Spleen (tissue), 11 donors: ENCODE measurements at regions not wholly inside any gene's neighbourhood (a gene's known extent, or its start where the extent isn't known, plus 50 kb on each side); places are given as distances from the start of the nearest gene placed in this dataset.

Source experiments
- DNase-seq: peaks from one replicate; pipeline ENCODE4 v3.0.0-alpha.2; 2020
- H3K27ac ChIP-seq, 8 donors: fragments of 200-600 bp; sonication (generic) in 7 of 8; 1 replicate in 4 of 8; 2 replicates in 4 of 8; pipeline versions ENCODE4 v1.5.0 to v1.8.0; 2016 to 2021; ENCODE audit warnings: inconsistent platforms in 4 of 8, mild to moderate bottlenecking in 4 of 8, moderate library complexity in 1 of 8
- H3K27me3 ChIP-seq, 7 donors: fragments of 200-600 bp; sonication (generic) in 6 of 7; replicated peaks in 1 of 7; 1 replicate in 4 of 7; 2 replicates in 3 of 7; pipeline versions ENCODE4 v1.5.0 to v1.8.0; 2016 to 2021; ENCODE audit warnings: inconsistent platforms in 3 of 7, mild to moderate bottlenecking in 1 of 7
- H3K36me3 ChIP-seq, 6 donors: fragments of 200-600 bp; sonication (generic) in 5 of 6; 1 replicate in 4 of 6; 2 replicates in 2 of 6; pipeline versions ENCODE4 v1.5.0 to v1.8.0; 2016 to 2021; ENCODE audit warnings: inconsistent platforms in 2 of 6
- H3K4me1 ChIP-seq, 6 donors: fragments of 200-600 bp; sonication (generic) in 5 of 6; 1 replicate in 3 of 6; 2 replicates in 3 of 6; pipeline versions ENCODE4 v1.5.0 to v1.8.0; 2016 to 2021; ENCODE audit warnings: inconsistent platforms in 3 of 6
- H3K4me3 ChIP-seq, 8 donors: fragments of 200-600 bp; sonication (generic) in 7 of 8; 1 replicate in 4 of 8; 2 replicates in 4 of 8; pipeline versions ENCODE4 v1.5.0 to v1.8.0; 2016 to 2021; ENCODE audit warnings: inconsistent platforms in 4 of 8, mild to moderate bottlenecking in 4 of 8, moderate library complexity in 2 of 8
- H3K9me3 ChIP-seq, 8 donors: fragments of 200-600 bp; sonication (generic) in 7 of 8; 1 replicate in 4 of 8; 2 replicates in 4 of 8; pipeline versions ENCODE4 v1.5.0 to v1.8.0; 2016 to 2021; ENCODE audit warnings: inconsistent platforms in 4 of 8
- POLR2A ChIP-seq, 3 donors: fragments of 450-650 bp; IDR thresholded peaks; one replicate each; pipeline ENCODE4 v1.5.1; 2017; ENCODE audit warnings: antibody characterized with exemption in 3 of 3, mild to moderate bottlenecking in 1 of 3
- POLR2AphosphoS5 ChIP-seq, 3 donors: sonication (generic); formaldehyde crosslinking; IDR thresholded peaks; one replicate each; pipeline ENCODE4 v1.5.1; 2017; ENCODE audit warnings: antibody characterized with exemption in 3 of 3
- WGBS, 5 donors: extraction: QIAGEN DNeasy Blood & Tissue Kit in 3 of 5; methylation state at CpG; one replicate each; pipeline versions ENCODE4 v1.1.5 to v1.1.7; 2013 to 2018; 5-methylcytosine and 5-hydroxymethylcytosine counted together
- intact Hi-C: fragments of 100-400 bp; cut with DNase I; formaldehyde crosslinking; loops from one replicate; pipeline ENCODE4 v1.15.0; 2023; ENCODE audit warnings: low total_unique reads
- TF ChIP-seq, protein P1 (sequence below), 11 experiments: fragments of 200-600 bp in 7 of 11; fragments of 450-650 bp in 4 of 11; sonication (generic) in 4 of 11; IDR thresholded peaks in 8 of 11; conservative IDR thresholded peaks in 3 of 11; 1 replicate in 7 of 11; 2 replicates in 4 of 11; pipeline versions ENCODE4 v1.4.0 to v1.8.0; 2016 to 2021; ENCODE audit warnings: antibody characterized with exemption in 11 of 11, inconsistent platforms in 4 of 11, mild to moderate bottlenecking in 1 of 11
- donor health status: healthy with polysubstance abuse.
- donor health status: DM: no; HTN: no; CAD: no; lungs with moderate emphysema.
- donor health status: DM: no; HTN: no; CAD: no.
- donor health status: Bipolar disorder and iron deficiency.
- donor health status: healthy.
- donor health status: DM: no; HTN: no; CAD: no.
- donor health status: DM: yes; HTN: yes; CAD: no.

DNA sequence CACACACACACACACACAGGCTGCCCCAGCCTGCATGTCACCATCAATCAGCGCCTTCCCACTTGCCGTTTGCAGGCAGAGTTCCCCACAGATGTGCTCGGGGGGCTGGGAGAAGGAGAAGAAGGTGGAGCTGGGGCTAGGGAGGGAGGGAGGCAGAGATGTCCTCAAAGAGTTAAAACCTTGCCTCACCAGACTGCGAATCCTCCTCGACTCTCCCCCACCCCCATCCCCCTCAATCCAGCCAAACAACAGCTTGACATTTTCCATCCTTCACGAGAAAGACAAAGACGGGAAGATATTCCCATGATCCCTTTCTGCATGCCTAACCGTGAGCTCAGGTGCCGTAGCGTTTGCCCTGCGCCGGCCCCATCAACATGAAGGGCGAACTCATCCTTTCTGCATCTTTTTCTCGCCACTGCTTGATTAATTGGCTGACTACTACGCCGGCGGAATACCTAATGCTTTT lies 365.5 kb downstream of the MIAT start:
- TF ChIP-seq POLR2A (IDR thresholded peaks at IDR 0.05) (no peak), POLR2AphosphoS5 (IDR thresholded peaks at IDR 0.05) (no peak)
- TF ChIP-seq, protein P1, sequence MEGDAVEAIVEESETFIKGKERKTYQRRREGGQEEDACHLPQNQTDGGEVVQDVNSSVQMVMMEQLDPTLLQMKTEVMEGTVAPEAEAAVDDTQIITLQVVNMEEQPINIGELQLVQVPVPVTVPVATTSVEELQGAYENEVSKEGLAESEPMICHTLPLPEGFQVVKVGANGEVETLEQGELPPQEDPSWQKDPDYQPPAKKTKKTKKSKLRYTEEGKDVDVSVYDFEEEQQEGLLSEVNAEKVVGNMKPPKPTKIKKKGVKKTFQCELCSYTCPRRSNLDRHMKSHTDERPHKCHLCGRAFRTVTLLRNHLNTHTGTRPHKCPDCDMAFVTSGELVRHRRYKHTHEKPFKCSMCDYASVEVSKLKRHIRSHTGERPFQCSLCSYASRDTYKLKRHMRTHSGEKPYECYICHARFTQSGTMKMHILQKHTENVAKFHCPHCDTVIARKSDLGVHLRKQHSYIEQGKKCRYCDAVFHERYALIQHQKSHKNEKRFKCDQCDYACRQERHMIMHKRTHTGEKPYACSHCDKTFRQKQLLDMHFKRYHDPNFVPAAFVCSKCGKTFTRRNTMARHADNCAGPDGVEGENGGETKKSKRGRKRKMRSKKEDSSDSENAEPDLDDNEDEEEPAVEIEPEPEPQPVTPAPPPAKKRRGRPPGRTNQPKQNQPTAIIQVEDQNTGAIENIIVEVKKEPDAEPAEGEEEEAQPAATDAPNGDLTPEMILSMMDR (IDR thresholded peaks at IDR 0.05 in 8 of 11, conservative IDR thresholded peaks at IDR 0.05 in 3 of 11), result no peak
- intact Hi-C loops, result no loop called here
- Histone ChIP-seq H3K9me3 (no peaks in the 10 kb centered on the region), H3K4me3 (no peak overlapping the region), H3K27ac (no peak overlapping the region), H3K36me3 (no peaks in the 10 kb centered on the region), H3K27me3 (peaks cover 0 to 38% (median 4%) of the 10 kb centered on the region in 7 donors), H3K4me1 (no peaks in the 10 kb centered on the region)
- WGBS, 5 donors, result 27 to 39% (median 35%) methylated on average over 17 of the region's 17 CpGs
- no peak for DNase-seq

DNA sequence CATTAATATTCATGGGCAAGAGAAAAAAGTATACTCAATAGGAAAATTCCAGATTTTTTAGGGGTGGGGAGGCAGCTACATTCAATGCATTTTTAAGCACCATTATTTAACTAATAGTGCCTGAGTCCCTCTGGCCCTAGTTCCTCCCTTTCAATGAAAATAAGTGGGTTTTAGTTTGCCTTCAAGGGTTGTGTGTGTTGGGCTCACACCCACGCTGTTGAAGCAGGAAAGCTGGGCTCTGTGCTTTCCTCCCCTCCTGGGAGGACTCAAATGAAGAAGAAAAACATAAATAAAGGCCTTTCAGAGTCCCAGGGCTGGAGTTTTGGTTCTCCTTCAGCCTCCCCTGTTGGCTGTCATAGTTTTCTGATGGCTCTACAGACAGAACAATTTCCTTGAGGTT lies 366.2 kb downstream of the MIAT start:
- TF ChIP-seq POLR2AphosphoS5 (IDR thresholded peaks at IDR 0.05) (no peak), POLR2A (IDR thresholded peaks at IDR 0.05) (no peak)
- TF ChIP-seq, protein P1 (IDR thresholded peaks at IDR 0.05 in 8 of 11, conservative IDR thresholded peaks at IDR 0.05 in 3 of 11), result no peak
- DNase-seq, result no peak
- Histone ChIP-seq H3K4me3 (no peak overlapping the region), H3K36me3 (no peaks in the 10 kb centered on the region), H3K9me3 (no peaks in the 10 kb centered on the region), H3K4me1 (no peaks in the 10 kb centered on the region), H3K27ac (no peak overlapping the region), H3K27me3 (peaks cover 0 to 44% (median 4%) of the 10 kb centered on the region in 7 donors)
- intact Hi-C loops, result no loop called here
- WGBS, 5 donors, result 0 to 13% (median 7%) methylated on average over 1 of the region's 1 CpG

DNA sequence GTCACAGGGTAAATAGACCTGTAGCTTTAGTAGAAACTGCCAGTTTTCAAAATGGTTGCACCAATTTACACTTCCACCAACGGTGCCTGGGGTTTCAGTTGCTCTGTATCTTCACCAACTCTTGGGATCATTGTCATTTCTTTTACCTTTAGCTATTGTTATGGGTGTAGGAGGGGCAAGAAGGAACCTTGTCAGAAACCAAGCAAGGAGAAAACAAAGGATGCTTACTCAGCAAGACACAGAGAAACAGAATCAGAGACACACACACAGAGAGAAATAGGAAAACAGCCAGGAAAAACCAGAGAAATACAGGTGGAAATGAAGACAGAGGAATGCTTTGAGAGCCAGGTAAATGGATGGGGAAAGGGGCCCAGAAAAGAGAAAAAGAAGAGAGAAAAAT lies 367.6 kb downstream of the MIAT start:
- Histone ChIP-seq H3K27me3 (peaks cover 0 to 42% (median 3%) of the 10 kb centered on the region in 7 donors), H3K9me3 (peaks cover 0 to 8% (median 0%) of the 10 kb centered on the region in 8 donors), H3K36me3 (no peaks in the 10 kb centered on the region), H3K4me3 (no peak overlapping the region), H3K4me1 (no peaks in the 10 kb centered on the region), H3K27ac (no peak overlapping the region)
- DNase-seq, result no peak
- intact Hi-C loops, result no loop called here
- TF ChIP-seq, protein P1 (IDR thresholded peaks at IDR 0.05 in 8 of 11, conservative IDR thresholded peaks at IDR 0.05 in 3 of 11), result no peak
- TF ChIP-seq POLR2A (IDR thresholded peaks at IDR 0.05), result no peak
- no peak for TF ChIP-seq POLR2AphosphoS5 (IDR thresholded peaks at IDR 0.05)
- WGBS, 5 donors, result 52 to 67% (median 59%) methylated on average over 1 of the region's 1 CpG

DNA sequence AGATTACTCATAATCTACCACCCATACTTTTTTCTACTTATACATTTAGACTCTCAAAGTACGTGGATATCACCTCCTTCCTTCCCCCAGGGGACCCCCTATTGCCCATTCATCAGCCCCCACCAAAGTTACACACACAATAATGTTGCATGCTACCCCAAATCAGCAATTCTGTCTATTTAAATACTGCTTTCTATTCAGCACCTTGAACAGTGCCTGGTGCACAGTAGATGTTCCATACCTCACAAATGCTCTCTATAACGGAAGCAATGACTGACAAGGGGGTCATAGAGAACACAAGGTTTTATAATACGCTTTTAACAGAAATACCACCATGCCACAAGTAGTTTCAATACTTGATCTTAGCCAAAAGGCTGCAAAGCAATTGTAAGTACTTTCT lies 370.7 kb downstream of the MIAT start:
- Histone ChIP-seq H3K27me3 (peaks cover 0 to 42% (median 6%) of the 10 kb centered on the region in 7 donors), H3K27ac (no peak overlapping the region), H3K36me3 (no peaks in the 10 kb centered on the region), H3K9me3 (peaks cover 0 to 19% (median 0%) of the 10 kb centered on the region in 8 donors), H3K4me3 (no peak overlapping the region), H3K4me1 (no peaks in the 10 kb centered on the region)
- DNase-seq, result no peak
- TF ChIP-seq POLR2AphosphoS5 (IDR thresholded peaks at IDR 0.05), result no peak
- no peak for TF ChIP-seq POLR2A (IDR thresholded peaks at IDR 0.05)
- TF ChIP-seq, protein P1 (IDR thresholded peaks at IDR 0.05 in 8 of 11, conservative IDR thresholded peaks at IDR 0.05 in 3 of 11), result no peak
- WGBS, 5 donors, result 64 to 78% (median 71%) methylated on average over 3 of the region's 3 CpGs
- intact Hi-C loops, result no loop called here
